SK-N-SH (cell line): ENCODE measurements at regions not wholly inside any gene's neighbourhood (a gene's known extent, or its start where the extent isn't known, plus 50 kb on each side); places are given as distances from the start of the nearest gene placed in this dataset.

Source experiments
- CTCF ChIA-PET: fragments of 300-600, 350-600 bp; formaldehyde crosslinking; extraction: SDS; loops from one replicate; lab custom pipeline; 2021; lab: Yijun Ruan, JAX
- POLR2A ChIA-PET: fragments of 350-600 bp; sonication (Branson Sonifier 250); formaldehyde crosslinking; extraction: SDS; loops from one replicate; lab custom pipeline; 2020; ENCODE audit warnings: antibody characterized with exemption, inconsistent platforms; lab: Yijun Ruan, JAX
- DNase-seq: peaks from one replicate; pipeline ENCODE4 v3.0.0; 2012
- H2AFZ ChIP-seq: fragments of 200-600 bp; sonication (generic); 2 replicates; pipeline ENCODE4 v1.8.1; 2016; ENCODE audit warnings: antibody characterized with exemption, mild to moderate bottlenecking, low read depth
- H3F3A ChIP-seq: fragments of 200-600 bp; sonication (generic); replicated peaks from 2 replicates; pipeline ENCODE3; 2016; ENCODE audit warnings: antibody characterized with exemption, mild to moderate bottlenecking; ENCODE audit not compliant: insufficient read depth
- H3K27ac ChIP-seq, 2 experiments: fragments of 200-500 bp in 1 of 2; fragments of 200-600 bp in 1 of 2; sonication (Bioruptor generic) in 1 of 2; sonication (generic), shearing (Covaris generic) in 1 of 2; 2 replicates each; pipeline versions ENCODE4 v1.5.1 to v1.6.1; 2014 to 2016; ENCODE audit warnings: low read depth in 2 of 2, inconsistent platforms in 1 of 2, low read length in 1 of 2, mild to moderate bottlenecking in 1 of 2, mixed read lengths in 1 of 2
- H3K27me3 ChIP-seq: fragments of 200-600 bp; sonication (generic), shearing (Covaris generic); 2 replicates; pipeline ENCODE4 v1.6.1; 2016; ENCODE audit warnings: mixed run types; ENCODE audit not compliant: insufficient read depth
- H3K36me3 ChIP-seq, 2 experiments: fragments of 200-500 bp in 1 of 2; fragments of 200-600 bp in 1 of 2; sonication (Bioruptor generic) in 1 of 2; sonication (generic) in 1 of 2; replicated peaks in 1 of 2; 2 replicates each; pipeline versions ENCODE3 to v1.5.1; 2014 to 2016; ENCODE audit warnings: low read length in 1 of 2, mild to moderate bottlenecking in 1 of 2; ENCODE audit not compliant: insufficient read depth in 2 of 2, control insufficient read depth in 1 of 2
- H3K4me1 ChIP-seq, 2 experiments: fragments of 200-500 bp in 1 of 2; fragments of 200-600 bp in 1 of 2; sonication (Bioruptor generic) in 1 of 2; sonication (generic), shearing (Covaris generic) in 1 of 2; 2 replicates each; pipeline versions ENCODE4 v1.5.1 to v1.6.1; 2014 to 2016; ENCODE audit warnings: low read depth in 1 of 2, low read length in 1 of 2, mixed run types in 1 of 2; ENCODE audit not compliant: insufficient read depth in 2 of 2, control insufficient read depth in 1 of 2
- H3K4me2 ChIP-seq: fragments of 200-600 bp; sonication (generic), shearing (Covaris generic); 2 replicates; pipeline ENCODE4 v1.6.1; 2017; ENCODE audit warnings: mixed run types
- H3K4me3 ChIP-seq, 2 experiments: fragments of 200-500 bp in 1 of 2; fragments of 200-600 bp in 1 of 2; sonication (Bioruptor generic) in 1 of 2; sonication (generic), shearing (Covaris generic) in 1 of 2; 2 replicates each; pipeline versions ENCODE4 v1.5.1 to v1.8.1; 2014 to 2016; ENCODE audit warnings: low read depth in 2 of 2, inconsistent platforms in 1 of 2, low read length in 1 of 2, mild to moderate bottlenecking in 1 of 2, mixed read lengths in 1 of 2, moderate library complexity in 1 of 2
- H3K79me2 ChIP-seq: fragments of 200-600 bp; sonication (generic); 2 replicates; pipeline ENCODE4 v1.8.1; 2017; ENCODE audit warnings: mild to moderate bottlenecking; ENCODE audit not compliant: insufficient read depth
- H3K9ac ChIP-seq: fragments of 200-600 bp; sonication (generic); 2 replicates; pipeline ENCODE4 v1.6.1; 2017; ENCODE audit warnings: mixed run types
- H3K9me2 ChIP-seq: fragments of 200-600 bp; sonication (generic); 2 replicates; pipeline ENCODE4 v1.6.1; 2017; ENCODE audit warnings: mixed run types
- H3K9me3 ChIP-seq: fragments of 200-600 bp; sonication (generic); 2 replicates; pipeline ENCODE4 v1.6.1; 2017; ENCODE audit warnings: mixed run types, mild to moderate bottlenecking, moderate library complexity
- H4K20me1 ChIP-seq: fragments of 200-600 bp; sonication (generic); 2 replicates; pipeline ENCODE4 v1.6.1; 2017; ENCODE audit warnings: mild to moderate bottlenecking, mixed run types; ENCODE audit not compliant: insufficient read depth
- CHD2 ChIP-seq: fragments of 150-350 bp; IDR thresholded peaks from 2 replicates; pipeline ENCODE4 v1.6.1; 2018; ENCODE audit warnings: low read length; ENCODE audit not compliant: partially characterized antibody
- FOSL2 ChIP-seq: IDR thresholded peaks from 2 replicates; pipeline ENCODE4 v1.4.0; 2012; ENCODE audit warnings: low read depth, mild to moderate bottlenecking, moderate library complexity, borderline replicate concordance
- FOXJ3 ChIP-seq: sonication (generic); formaldehyde crosslinking; IDR thresholded peaks from 2 replicates; pipeline ENCODE4 v1.5.1; 2020; ENCODE audit warnings: mild to moderate bottlenecking, missing genetic modification reagents
- GATA2 ChIP-seq: sonication (generic); formaldehyde crosslinking; IDR thresholded peaks from 2 replicates; pipeline ENCODE4 v1.5.0; 2020; ENCODE audit warnings: mild to moderate bottlenecking, missing genetic modification reagents
- IRF3 ChIP-seq: fragments of 150-350 bp; IDR thresholded peaks from 2 replicates; pipeline ENCODE4 v1.6.1; 2016; ENCODE audit warnings: mild to moderate bottlenecking, low read depth, low read length
- MXI1 ChIP-seq: IDR thresholded peaks from 2 replicates; pipeline ENCODE4 v1.6.1; 2012; ENCODE audit warnings: mild to moderate bottlenecking, low read depth, low read length, improper control_type of control experiment
- NFIC ChIP-seq: IDR thresholded peaks from 2 replicates; pipeline ENCODE4 v1.4.0; 2012; ENCODE audit warnings: borderline replicate concordance
- NRF1 ChIP-seq: IDR thresholded peaks from 2 replicates; pipeline ENCODE4 v1.6.1; 2012; ENCODE audit warnings: low read depth, mild to moderate bottlenecking, low read length
- REST ChIP-seq: IDR thresholded peaks from 2 replicates; pipeline ENCODE4 v1.6.1; 2012; ENCODE audit warnings: mild to moderate bottlenecking, low read depth, low read length, moderate library complexity
- SIN3A ChIP-seq: IDR thresholded peaks from 2 replicates; pipeline ENCODE4 v1.6.1; 2012; ENCODE audit warnings: low read depth, mild to moderate bottlenecking, low read length, moderate library complexity, borderline replicate concordance
- TAF1 ChIP-seq: IDR thresholded peaks from 2 replicates; pipeline ENCODE4 v1.6.1; 2012; ENCODE audit warnings: low read depth, mild to moderate bottlenecking, low read length, moderate library complexity, borderline replicate concordance
- TCF12 ChIP-seq: IDR thresholded peaks from 2 replicates; pipeline ENCODE4 v1.4.0; 2012
- YY1 ChIP-seq: IDR thresholded peaks from 2 replicates; pipeline ENCODE4 v1.4.0; 2012; ENCODE audit warnings: low read depth, mild to moderate bottlenecking
- WGBS: methylation state at CpG from one replicate; pipeline ENCODE4 v1.1.6; 2017; ENCODE audit warnings: low lambda C conversion rate; 5-methylcytosine and 5-hydroxymethylcytosine counted together

- TF ChIP-seq TAF1 (no peak), IRF3 (no peak)
Measured at GRCh38 chr6:137953761-137954160, 86.7 kb downstream of the TNFAIP3 start (continued).

- no peak overlapping the region for H3K4me3 ChIP-seq
- no peaks in the 10 kb centered on the region for H3K9me2 ChIP-seq
- no peaks in the 10 kb centered on the region for H3F3A ChIP-seq
- H3K9ac ChIP-seq: no peak overlapping the region
- no peak overlapping the region for H3K4me2 ChIP-seq
- no peak for TF ChIP-seq FOXJ3 (CRISPR knock-in tag)
- TF ChIP-seq FOSL2: no peak
- TF ChIP-seq, all 33 proteins: peak for 0
- H3K4me1 ChIP-seq: no peaks in the 10 kb centered on the region
- no peaks in the 10 kb centered on the region for H3K27me3 ChIP-seq
- H3K36me3 ChIP-seq: no peaks in the 10 kb centered on the region
- DNase-seq: no peak
- no peaks in the 10 kb centered on the region for H3K9me3 ChIP-seq
- 20% methylated on average over 2 of the region's 2 CpGs for WGBS
- H3K27ac ChIP-seq: no peak overlapping the region
- H3K79me2 ChIP-seq: no peaks in the 10 kb centered on the region
- H4K20me1 ChIP-seq: no peaks in the 10 kb centered on the region
- ChIA-PET POLR2A (no interaction called here), CTCF (no interaction called here)
- no peak overlapping the region for H2AFZ ChIP-seq
Measured at GRCh38 chr6:137954253-137954652, 87.2 kb downstream of the TNFAIP3 start.

- H3K4me2 ChIP-seq: no peak overlapping the region
- no peak for DNase-seq
- no peaks in the 10 kb centered on the region for H3F3A ChIP-seq
- no peak for TF ChIP-seq CHD2
- no peak for TF ChIP-seq TCF12
- no peak for TF ChIP-seq NRF1
- TF ChIP-seq SIN3A: no peak
- no peak for TF ChIP-seq GATA2 (CRISPR knock-in tag)
- no peak for TF ChIP-seq NFIC
- TF ChIP-seq REST: no peak
- no peak for TF ChIP-seq YY1
- no peak for TF ChIP-seq TAF1
- no peak for TF ChIP-seq MXI1
- TF ChIP-seq IRF3: no peak
- TF ChIP-seq, all 33 proteins: peak for 0
- Histone ChIP-seq H3K27ac (no peak overlapping the region), H3K9me3 (no peaks in the 10 kb centered on the region), H3K79me2 (no peaks in the 10 kb centered on the region), H4K20me1 (no peaks in the 10 kb centered on the region), H3K9ac (no peak overlapping the region), H3K9me2 (no peaks in the 10 kb centered on the region), H3K36me3 (no peaks in the 10 kb centered on the region), H3K4me1 (no peaks in the 10 kb centered on the region), H3K27me3 (no peaks in the 10 kb centered on the region), H3K4me3 (no peak overlapping the region), H2AFZ (no peak overlapping the region)
- ChIA-PET POLR2A (no interaction called here), CTCF (no interaction called here)
- WGBS: 9% methylated on average over 2 of the region's 2 CpGs
Measured at GRCh38 chr6:137956098-137956488, 89.0 kb downstream of the TNFAIP3 start.
